ENCODE measurements at regions not wholly inside any gene's neighbourhood (a gene's known extent, or its start where the extent isn't known, plus 50 kb on each side); places are given as distances from the start of the nearest gene placed in this dataset.
"Not testable (repeated sequence)": the region's sequence is repeated elsewhere in the genome, so short reads cannot be mapped to it uniquely, and the experiment has no call there.

GRCh38 chr1:90864681-90865080 is 147.6 kb upstream of the BARHL2 start:
- no peak for DNase-seq (ENCODE audit: low read depth)

GRCh38 chr1:90862782-90863181 is 145.7 kb upstream of the BARHL2 start:
- no peak for DNase-seq (ENCODE audit: low read depth)

GRCh38 chr1:90861421-90861820 is 144.3 kb upstream of the BARHL2 start:
- DNase-seq (ENCODE audit: low read depth), result not testable (repeated sequence)

GRCh38 chr1:90856463-90857007 is 139.4 kb upstream of the BARHL2 start:
- DNase-seq (ENCODE audit: low read depth), result no peak

- no peak for DNase-seq (ENCODE audit: low read depth)
Observed at GRCh38 chr1:90854397-90854924, 137.4 kb upstream of the BARHL2 start.

- DNase-seq (ENCODE audit: low read depth), result no peak
Observed at GRCh38 chr1:90851711-90852050, 134.6 kb upstream of the BARHL2 start.

GRCh38 chr1:90850898-90851710 is 134.0 kb upstream of the BARHL2 start:
- peak; percentile 51 for DNase-seq (ENCODE audit: low read depth)

- no peak for DNase-seq (ENCODE audit: low read depth)
Observed at GRCh38 chr1:90850181-90850897, 133.2 kb upstream of the BARHL2 start.

GRCh38 chr1:90841473-90841872 is 124.4 kb upstream of the BARHL2 start:
- DNase-seq (ENCODE audit: low read depth), result no peak

GRCh38 chr1:90840352-90840751 is 123.2 kb upstream of the BARHL2 start:
- DNase-seq (ENCODE audit: low read depth), result no peak

- DNase-seq (ENCODE audit: low read depth), result no peak
Observed at GRCh38 chr1:90839323-90839722, 122.2 kb upstream of the BARHL2 start.

GRCh38 chr1:90838720-90839119 is 121.6 kb upstream of the BARHL2 start:
- no peak for DNase-seq (ENCODE audit: low read depth)

- DNase-seq (ENCODE audit: low read depth), result no peak
Observed at GRCh38 chr1:90837420-90837819, 120.3 kb upstream of the BARHL2 start.

- DNase-seq (ENCODE audit: low read depth), result no peak
Observed at GRCh38 chr1:90836345-90836679, 119.2 kb upstream of the BARHL2 start.

- DNase-seq (ENCODE audit: low read depth), result no peak
Observed at GRCh38 chr1:90835661-90836344, 118.7 kb upstream of the BARHL2 start.

- no peak for DNase-seq (ENCODE audit: low read depth)
Observed at GRCh38 chr1:90834886-90835660, 118.0 kb upstream of the BARHL2 start.

GRCh38 chr1:90834354-90834885 is 117.3 kb upstream of the BARHL2 start:
- no peak for DNase-seq (ENCODE audit: low read depth)

- DNase-seq (ENCODE audit: low read depth), result no peak
Observed at GRCh38 chr1:90833466-90834110, 116.5 kb upstream of the BARHL2 start.

GRCh38 chr1:90831910-90832309 is 114.8 kb upstream of the BARHL2 start:
- no peak for DNase-seq (ENCODE audit: low read depth)

- DNase-seq (ENCODE audit: low read depth), result no peak
Observed at GRCh38 chr1:90826834-90827233, 109.7 kb upstream of the BARHL2 start.

- no peak for DNase-seq (ENCODE audit: low read depth)
Observed at GRCh38 chr1:90826024-90826423, 108.9 kb upstream of the BARHL2 start.

Data from activated gamma-delta T cell treated with anti-CD3 and anti-CD28 coated beads, Interleukin-2, amount 50 U/mL, for 16 hours (primary cell).